ENCODE measurements at regions not wholly inside any gene's neighbourhood (a gene's known extent, or its start where the extent isn't known, plus 50 kb on each side); places are given as distances from the start of the nearest gene placed in this dataset.

DNA sequence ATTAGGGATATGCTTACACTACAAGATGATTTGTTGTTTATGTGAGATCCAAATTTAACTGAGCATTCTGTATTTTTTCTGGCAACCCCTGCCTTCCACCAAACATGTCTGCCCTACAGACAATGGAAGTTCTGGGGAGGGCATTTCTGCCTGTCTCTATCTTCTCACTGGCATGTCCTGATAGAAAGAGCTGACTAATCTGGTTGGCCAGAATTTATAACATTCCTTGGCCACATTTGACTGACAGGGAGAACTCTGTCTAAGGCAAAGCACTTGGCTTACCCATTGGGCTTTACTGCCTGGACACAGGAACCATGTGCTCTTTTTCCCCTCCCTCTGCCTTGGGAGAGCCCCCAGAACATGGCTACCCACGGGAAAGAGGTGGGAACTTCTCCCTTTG lies 70.6 kb upstream of the TMEM178A start:
- no peak overlapping the region for H3K27ac ChIP-seq (ENCODE audit: low read depth, low read length, poor library complexity, severe bottlenecking)
- no peak for DNase-seq (ENCODE audit: low spot score)
- ChIA-PET POLR2A (ENCODE audit: low non-redundant PET) (no interaction called here), CTCF (no interaction called here)
- no peaks in the 10 kb centered on the region for H3K9me3 ChIP-seq (ENCODE audit: low read depth, low read length, poor library complexity, severe bottlenecking)
- no peak overlapping the region for H3K4me3 ChIP-seq (ENCODE audit: low read depth, low read length, poor library complexity, severe bottlenecking)
- no TSS peak for BruUV-seq (replicated peaks)
- no peaks in the 10 kb centered on the region for H3K27me3 ChIP-seq (replicated peaks; ENCODE audit: insufficient read depth, low read depth, low read length, poor library complexity)
- no peak for TF ChIP-seq EZH2 (IDR thresholded peaks at IDR 0.05; ENCODE audit: borderline replicate concordance, low read depth, low read length, poor library complexity, severe bottlenecking)
- TF ChIP-seq, protein P1, sequence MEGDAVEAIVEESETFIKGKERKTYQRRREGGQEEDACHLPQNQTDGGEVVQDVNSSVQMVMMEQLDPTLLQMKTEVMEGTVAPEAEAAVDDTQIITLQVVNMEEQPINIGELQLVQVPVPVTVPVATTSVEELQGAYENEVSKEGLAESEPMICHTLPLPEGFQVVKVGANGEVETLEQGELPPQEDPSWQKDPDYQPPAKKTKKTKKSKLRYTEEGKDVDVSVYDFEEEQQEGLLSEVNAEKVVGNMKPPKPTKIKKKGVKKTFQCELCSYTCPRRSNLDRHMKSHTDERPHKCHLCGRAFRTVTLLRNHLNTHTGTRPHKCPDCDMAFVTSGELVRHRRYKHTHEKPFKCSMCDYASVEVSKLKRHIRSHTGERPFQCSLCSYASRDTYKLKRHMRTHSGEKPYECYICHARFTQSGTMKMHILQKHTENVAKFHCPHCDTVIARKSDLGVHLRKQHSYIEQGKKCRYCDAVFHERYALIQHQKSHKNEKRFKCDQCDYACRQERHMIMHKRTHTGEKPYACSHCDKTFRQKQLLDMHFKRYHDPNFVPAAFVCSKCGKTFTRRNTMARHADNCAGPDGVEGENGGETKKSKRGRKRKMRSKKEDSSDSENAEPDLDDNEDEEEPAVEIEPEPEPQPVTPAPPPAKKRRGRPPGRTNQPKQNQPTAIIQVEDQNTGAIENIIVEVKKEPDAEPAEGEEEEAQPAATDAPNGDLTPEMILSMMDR (conservative IDR thresholded peaks at IDR 0.05; ENCODE audit: low read depth, low read length): no peak
- intact Hi-C loops (cut with micrococcal nuclease; ENCODE audit: unreplicated experiment): no loop called here
- H3K36me3 ChIP-seq (ENCODE audit: insufficient read depth, low read length, poor library complexity, severe bottlenecking): no peaks in the 10 kb centered on the region
- H3K4me1 ChIP-seq (ENCODE audit: insufficient read depth, low read length, poor library complexity, severe bottlenecking): peaks cover 12% of the 10 kb centered on the region

DNA sequence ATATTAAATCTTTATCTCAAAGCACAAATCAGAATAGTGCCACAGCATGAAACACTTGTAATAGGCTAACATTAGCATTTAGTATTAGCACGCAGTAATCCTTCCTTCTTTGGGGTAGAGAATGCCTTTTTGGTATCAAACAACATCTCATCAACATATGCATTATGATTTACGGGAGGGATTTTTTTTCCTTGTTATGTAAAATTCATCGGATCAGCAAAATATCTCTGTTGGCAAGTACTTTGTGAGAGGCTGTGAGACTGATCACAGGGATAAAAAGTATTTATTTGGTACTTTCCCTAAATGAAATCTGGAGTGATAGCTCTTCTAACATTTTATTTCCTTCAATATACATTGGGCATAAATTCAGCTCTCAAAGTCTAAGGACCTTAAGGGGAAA lies 68.4 kb upstream of the TMEM178A start:
- Histone ChIP-seq H3K27ac (ENCODE audit: low read depth, low read length, poor library complexity, severe bottlenecking) (no peak overlapping the region), H3K4me3 (ENCODE audit: low read depth, low read length, poor library complexity, severe bottlenecking) (no peak overlapping the region), H3K27me3 (replicated peaks; ENCODE audit: insufficient read depth, low read depth, low read length, poor library complexity) (no peaks in the 10 kb centered on the region), H3K9me3 (ENCODE audit: low read depth, low read length, poor library complexity, severe bottlenecking) (no peaks in the 10 kb centered on the region), H3K36me3 (ENCODE audit: insufficient read depth, low read length, poor library complexity, severe bottlenecking) (no peaks in the 10 kb centered on the region), H3K4me1 (ENCODE audit: insufficient read depth, low read length, poor library complexity, severe bottlenecking) (peaks cover 12% of the 10 kb centered on the region)
- no TSS peak for BruUV-seq (replicated peaks)
- TF ChIP-seq EZH2 (IDR thresholded peaks at IDR 0.05; ENCODE audit: borderline replicate concordance, low read depth, low read length, poor library complexity, severe bottlenecking): no peak
- TF ChIP-seq, protein P1 (conservative IDR thresholded peaks at IDR 0.05; ENCODE audit: low read depth, low read length): no peak
- ChIA-PET POLR2A (ENCODE audit: low non-redundant PET) (no interaction called here), CTCF (no interaction called here)
- intact Hi-C loops (cut with micrococcal nuclease; ENCODE audit: unreplicated experiment): no loop called here
- no peak for DNase-seq (ENCODE audit: low spot score)

DNA sequence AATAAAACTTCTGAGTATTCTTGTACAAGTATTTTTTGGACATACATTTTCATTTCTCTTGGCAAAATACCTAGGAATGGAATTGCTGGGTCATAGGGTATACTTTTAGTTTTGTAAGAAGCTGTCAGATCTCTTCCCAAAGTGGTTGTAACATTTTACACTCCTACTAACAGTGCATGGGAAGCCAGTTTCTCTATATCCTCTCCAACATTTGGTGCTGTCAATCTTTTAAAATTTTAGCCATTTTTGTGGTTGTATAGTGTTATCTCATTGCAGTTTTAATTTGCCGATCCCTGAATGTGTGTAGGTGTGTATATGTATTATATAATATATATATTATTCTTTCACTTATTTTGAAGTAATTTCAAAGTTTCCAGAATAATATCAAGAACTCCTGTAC lies 63.1 kb upstream of the TMEM178A start:
- no peaks in the 10 kb centered on the region for H3K4me1 ChIP-seq (ENCODE audit: insufficient read depth, low read length, poor library complexity, severe bottlenecking)
- no peaks in the 10 kb centered on the region for H3K9me3 ChIP-seq (ENCODE audit: low read depth, low read length, poor library complexity, severe bottlenecking)
- H3K27ac ChIP-seq (ENCODE audit: low read depth, low read length, poor library complexity, severe bottlenecking): no peak overlapping the region
- no peak overlapping the region for H3K4me3 ChIP-seq (ENCODE audit: low read depth, low read length, poor library complexity, severe bottlenecking)
- H3K27me3 ChIP-seq (replicated peaks; ENCODE audit: insufficient read depth, low read depth, low read length, poor library complexity): no peaks in the 10 kb centered on the region
- no peak for TF ChIP-seq EZH2 (IDR thresholded peaks at IDR 0.05; ENCODE audit: borderline replicate concordance, low read depth, low read length, poor library complexity, severe bottlenecking)
- TF ChIP-seq, protein P1 (conservative IDR thresholded peaks at IDR 0.05; ENCODE audit: low read depth, low read length): no peak
- intact Hi-C loops (cut with micrococcal nuclease; ENCODE audit: unreplicated experiment): no loop called here
- H3K36me3 ChIP-seq (ENCODE audit: insufficient read depth, low read length, poor library complexity, severe bottlenecking): no peaks in the 10 kb centered on the region
- no TSS peak for BruUV-seq (replicated peaks)
- no peak for DNase-seq (ENCODE audit: low spot score)
- ChIA-PET CTCF (no interaction called here), POLR2A (ENCODE audit: low non-redundant PET) (no interaction called here)

Measured in A673 (cell line).